IPS-NIHi7 (cell line): ENCODE measurements at regions not wholly inside any gene's neighbourhood (a gene's known extent, or its start where the extent isn't known, plus 50 kb on each side); places are given as distances from the start of the nearest gene placed in this dataset.
"Not testable (repeated sequence)": the region's sequence is repeated elsewhere in the genome, so short reads cannot be mapped to it uniquely, and the experiment has no call there.

Source experiments
- DNase-seq: peaks from one replicate; pipeline ENCODE4 v3.0.0; 2012; ENCODE audit warnings: mixed read lengths; ENCODE audit errors: extremely low spot score

DNA sequence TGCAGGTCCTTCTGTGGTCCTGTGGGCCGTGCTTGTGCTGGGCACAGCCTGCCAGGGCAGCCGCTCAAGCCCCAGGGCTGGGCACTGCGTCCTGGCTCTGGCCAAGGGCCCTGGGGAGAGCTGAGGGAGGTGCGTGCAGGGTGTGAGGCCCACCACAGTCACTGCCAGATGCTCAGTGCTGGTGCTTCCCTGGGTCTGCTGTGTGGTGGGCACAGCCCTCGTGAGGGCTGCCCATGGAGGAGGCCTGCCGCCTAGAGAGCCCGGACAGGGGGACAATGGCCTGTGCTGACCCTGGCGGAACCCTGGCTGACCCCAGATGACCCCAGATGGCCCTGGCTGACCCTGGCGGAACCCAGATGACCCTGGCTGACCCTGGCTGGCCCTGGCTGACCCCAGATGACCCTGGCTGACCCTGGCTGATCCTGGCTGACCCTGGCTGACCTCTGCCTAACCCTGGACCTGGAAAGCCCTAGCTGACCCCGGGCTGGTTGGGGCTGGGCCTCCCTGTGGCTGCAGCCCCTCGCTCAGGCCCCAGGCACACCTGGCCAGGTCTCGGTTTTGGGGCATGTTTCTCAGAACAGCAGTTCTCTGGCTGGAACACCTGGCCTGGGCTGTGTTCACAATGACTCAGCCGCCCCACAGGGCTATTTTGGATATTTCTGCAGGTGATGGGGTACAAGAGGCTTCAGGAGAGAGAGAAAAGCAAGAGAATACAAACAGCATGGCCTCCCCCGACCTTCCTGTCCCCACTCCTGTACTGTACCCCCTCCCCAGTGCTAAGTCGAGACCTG is 55.4 kb downstream of the TMEM121 start:
- no peak for DNase-seq

- no peak for DNase-seq
These were observed 56.3 kb downstream of the TMEM121 start for GRCh38 chr14:105582639-105583038.

- DNase-seq, result not testable (repeated sequence)
These were observed 57.5 kb downstream of the TMEM121 start for GRCh38 chr14:105583914-105584313.

GRCh38 chr14:105585290-105585689 is 58.9 kb downstream of the TMEM121 start:
- not testable (repeated sequence) for DNase-seq

GRCh38 chr14:105585722-105586121 is 59.3 kb downstream of the TMEM121 start:
- DNase-seq, result not testable (repeated sequence)

- not testable (repeated sequence) for DNase-seq
These were observed 59.9 kb downstream of the TMEM121 start for GRCh38 chr14:105586144-105586872.

DNA sequence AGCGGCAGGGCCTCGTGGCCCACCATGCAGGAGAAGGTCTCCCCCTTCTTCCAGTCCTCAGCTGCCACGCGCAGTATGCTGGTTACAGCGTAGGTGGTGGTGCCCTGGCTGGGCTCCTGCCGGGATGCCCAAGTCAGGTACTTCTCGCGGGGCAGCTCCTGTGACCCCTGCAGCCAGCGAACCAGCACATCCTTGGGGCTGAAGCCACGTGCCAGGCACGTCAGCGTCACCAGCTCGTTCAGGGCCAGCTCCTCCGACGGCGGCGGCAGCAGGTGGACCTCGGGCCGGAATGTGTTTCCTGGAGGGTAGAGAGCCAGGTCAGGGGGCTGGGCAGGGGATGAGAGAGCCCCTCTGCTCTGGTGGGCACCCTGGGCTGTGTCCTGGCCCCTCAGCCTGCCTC is 60.7 kb downstream of the TMEM121 start:
- not testable (repeated sequence) for DNase-seq

GRCh38 chr14:105587482-105588235 is 61.3 kb downstream of the TMEM121 start:
- DNase-seq, result not testable (repeated sequence)

DNA sequence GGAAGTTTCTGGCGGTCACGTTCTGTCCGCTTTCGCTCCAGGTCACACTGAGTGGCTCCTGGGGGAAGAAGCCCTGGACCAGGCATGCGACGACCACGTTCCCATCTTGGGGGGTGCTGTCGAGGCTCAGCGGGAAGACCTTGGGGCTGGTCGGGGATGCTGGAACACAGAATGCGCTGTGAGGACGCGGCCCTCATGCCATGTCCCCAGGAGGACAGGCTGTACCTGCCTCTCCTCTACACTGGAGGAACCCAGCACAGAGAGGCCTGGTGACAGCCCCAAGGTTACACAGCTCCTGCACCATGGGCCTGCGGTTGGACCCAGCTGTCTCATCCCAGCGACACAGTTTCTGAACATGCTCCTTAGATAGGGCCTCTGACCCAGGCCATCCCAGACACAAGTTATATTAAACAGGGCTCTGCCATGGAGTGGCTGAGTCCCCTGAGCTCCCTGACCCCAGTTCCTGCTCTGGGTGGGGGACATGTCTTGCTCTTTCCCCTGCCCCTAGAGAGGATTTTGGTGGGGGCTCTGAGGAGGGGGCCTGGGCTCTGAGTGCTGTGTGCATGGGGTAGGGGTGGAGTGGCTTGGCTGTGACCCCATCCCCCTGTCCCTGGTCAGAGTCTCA is 62.0 kb downstream of the TMEM121 start:
- no peak for DNase-seq

- no peak for DNase-seq
These were observed 63.0 kb downstream of the TMEM121 start for GRCh38 chr14:105589161-105589925.

DNA sequence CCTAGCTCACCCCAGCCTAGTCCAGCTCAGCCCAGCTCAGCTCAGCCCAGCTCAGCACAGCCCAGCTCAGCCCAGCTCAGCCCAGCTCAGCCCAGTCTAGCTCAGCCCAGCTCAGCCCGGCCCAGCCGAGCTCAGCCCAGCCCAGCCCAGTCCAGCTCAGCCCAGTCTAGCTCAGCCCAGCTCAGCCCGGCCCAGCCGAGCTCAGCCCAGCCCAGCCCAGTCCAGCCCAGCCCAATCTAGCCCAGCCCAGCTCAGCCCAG is 63.5 kb downstream of the TMEM121 start:
- not testable (repeated sequence) for DNase-seq

- no peak for DNase-seq
These were observed 64.7 kb downstream of the TMEM121 start for GRCh38 chr14:105591052-105591451.

GRCh38 chr14:105591792-105592341 is 65.5 kb downstream of the TMEM121 start:
- DNase-seq, result not testable (repeated sequence)

- DNase-seq, result not testable (repeated sequence)
These were observed 66.3 kb downstream of the TMEM121 start for GRCh38 chr14:105592646-105593045.

DNA sequence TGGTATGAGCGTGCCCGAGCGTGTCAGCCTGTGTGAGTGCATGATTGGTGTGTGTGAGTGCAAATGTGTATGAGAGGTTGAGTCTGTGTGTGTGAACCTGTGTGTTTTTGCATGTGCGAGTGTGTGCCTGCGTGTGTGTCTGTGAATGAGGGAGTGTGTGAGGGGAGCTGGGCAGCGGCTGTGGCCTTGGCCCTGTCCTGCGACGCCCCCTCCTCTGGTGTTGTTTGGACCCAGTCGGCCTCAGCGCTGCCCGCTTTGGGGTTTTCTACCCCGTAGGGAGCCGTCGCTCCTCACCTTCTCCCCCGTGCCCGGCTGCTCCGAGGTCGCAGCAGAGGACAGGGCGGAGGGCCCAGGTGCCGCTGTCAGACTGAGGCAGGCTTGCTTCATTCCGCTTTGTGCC is 69.0 kb downstream of the TMEM121 start:
- DNase-seq, result not testable (repeated sequence)

DNA sequence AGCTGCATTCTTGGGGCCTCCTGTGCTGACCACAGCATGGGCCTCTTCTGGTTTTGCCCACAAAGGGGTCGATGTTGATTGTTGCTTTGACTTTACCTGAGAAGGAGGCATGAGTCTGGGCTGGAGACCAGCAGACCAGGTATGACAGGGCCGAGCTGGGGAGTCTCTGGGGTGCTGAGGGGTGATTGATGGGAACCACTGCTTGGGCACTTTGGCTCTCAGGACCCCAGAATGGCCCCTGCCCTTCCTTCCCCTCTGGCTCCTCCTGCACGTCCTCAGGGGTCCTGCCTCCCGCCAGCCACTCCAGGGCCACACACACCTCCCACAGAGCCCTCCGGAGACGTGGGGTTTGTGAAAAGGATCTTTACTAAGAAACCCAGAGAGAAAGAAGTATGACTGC is 70.0 kb downstream of the TMEM121 start:
- DNase-seq, result not testable (repeated sequence)

- not testable (repeated sequence) for DNase-seq
These were observed 71.8 kb downstream of the TMEM121 start for GRCh38 chr14:105598040-105598763.

DNA sequence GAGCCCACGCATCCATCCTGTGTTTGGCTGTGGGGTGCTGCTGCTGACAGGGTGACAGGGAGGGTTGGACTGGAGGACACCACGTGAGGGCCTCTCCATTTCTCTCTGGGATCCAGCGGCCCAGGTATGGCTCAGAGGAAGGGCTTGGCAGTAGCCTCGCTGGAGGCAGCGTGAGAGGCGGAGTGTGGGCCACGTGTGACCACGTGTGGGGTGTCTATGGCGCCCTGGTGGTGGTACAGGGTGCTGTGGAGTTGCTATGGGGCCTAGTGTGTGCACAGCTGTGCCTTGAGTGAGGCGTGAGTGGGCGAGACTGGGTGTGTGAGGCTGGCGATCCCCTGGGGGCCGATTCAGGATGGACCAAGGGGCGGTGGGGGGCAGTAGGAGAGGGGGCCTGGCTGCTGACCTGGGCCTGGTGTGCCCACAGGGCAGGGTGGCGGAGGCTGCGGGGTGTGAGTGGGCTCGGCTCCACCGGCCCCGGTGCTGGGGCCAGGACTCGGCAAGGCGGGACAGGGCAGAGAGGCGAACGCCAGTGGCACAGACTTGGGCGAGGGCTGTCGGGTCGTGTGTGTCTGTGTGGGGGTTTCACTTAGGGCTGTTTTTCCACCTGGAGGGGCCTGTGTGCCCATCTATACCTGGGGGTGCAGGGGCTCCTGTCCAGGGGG is 72.7 kb downstream of the TMEM121 start:
- DNase-seq, result not testable (repeated sequence)

- not testable (repeated sequence) for DNase-seq
These were observed 74.0 kb downstream of the TMEM121 start for GRCh38 chr14:105600195-105600938.
